IMR-90 (cell line): ENCODE measurements at regions not wholly inside any gene's neighbourhood (a gene's known extent, or its start where the extent isn't known, plus 50 kb on each side); places are given as distances from the start of the nearest gene placed in this dataset.

Experiments
- ATAC-seq: fragments of 200-7000 bp; cut with Tn5 transposase; 2 replicates; pipeline ENCODE4 v1.9.1; 2020; ENCODE audit warnings: low read depth, mild to moderate bottlenecking, moderate library complexity
- BruUV-seq: library from RNA; stranded (reverse); fragments of 400-500 nt; replicated peaks from 2 replicates; lab custom pipeline; 2021; lab: Mats Ljungman, UMichigan
- CTCF ChIA-PET: fragments of 300-600 bp; formaldehyde crosslinking; extraction: SDS; loops from one replicate; lab custom pipeline; 2021; ENCODE audit warnings: antibody characterized with exemption; lab: Yijun Ruan, JAX
- POLR2A ChIA-PET: fragments of 300-600 bp; sonication (Branson Sonifier 250); formaldehyde crosslinking; loops from one replicate; lab custom pipeline; 2022; ENCODE audit warnings: antibody characterized with exemption; ENCODE audit not compliant: unreplicated experiment; lab: Charles Lee
- DNase-seq: peaks from one replicate; pipeline ENCODE4 v3.0.0; 2013
- H2AFZ ChIP-seq: replicated peaks from 2 replicates; pipeline ENCODE3; 2013; ENCODE audit warnings: low read length, mild to moderate bottlenecking; ENCODE audit not compliant: poor library complexity
- H2AK5ac ChIP-seq: 2 replicates; pipeline ENCODE4 v1.6.1; 2013; ENCODE audit warnings: low read depth, low read length, inconsistent platforms
- H2AK9ac ChIP-seq: replicated peaks from 2 replicates; pipeline ENCODE3; 2013; ENCODE audit warnings: mild to moderate bottlenecking, low read depth, low read length, moderate library complexity; ENCODE audit not compliant: poor library complexity
- H2BK120ac ChIP-seq: 2 replicates; pipeline ENCODE4 v1.6.1; 2013; ENCODE audit warnings: low read depth, low read length, inconsistent platforms
- H2BK15ac ChIP-seq: 3 replicates; pipeline ENCODE4 v1.6.1; 2013; ENCODE audit warnings: low read depth, low read length, inconsistent platforms
- H2BK20ac ChIP-seq: 2 replicates; pipeline ENCODE4 v1.6.1; 2013; ENCODE audit warnings: low read depth, mild to moderate bottlenecking, inconsistent platforms, low read length, moderate library complexity
- H2BK5ac ChIP-seq: 2 replicates; pipeline ENCODE4 v1.6.1; 2013; ENCODE audit warnings: mild to moderate bottlenecking, low read depth, low read length, inconsistent platforms; ENCODE audit not compliant: poor library complexity, severe bottlenecking
- H3K14ac ChIP-seq: replicated peaks from 2 replicates; pipeline ENCODE4 v1.6.1; 2013; ENCODE audit warnings: low read depth, low read length, inconsistent platforms
- H3K18ac ChIP-seq: 2 replicates; pipeline ENCODE4 v1.6.1; 2013; ENCODE audit warnings: low read depth, low read length, control low read depth
- H3K23ac ChIP-seq: 2 replicates; pipeline ENCODE4 v1.6.1; 2013; ENCODE audit warnings: low read depth, low read length, inconsistent platforms
- H3K27ac ChIP-seq: 2 replicates; pipeline ENCODE4 v1.5.1; 2013; ENCODE audit warnings: mild to moderate bottlenecking, control low read depth, low read length; ENCODE audit not compliant: insufficient read depth
- H3K27me3 ChIP-seq: 2 replicates; pipeline ENCODE4 v1.6.1; 2013; ENCODE audit warnings: low read length; ENCODE audit not compliant: control insufficient read depth, insufficient read depth
- H3K36me3 ChIP-seq: 2 replicates; pipeline ENCODE4 v1.6.1; 2013; ENCODE audit warnings: low read length, mixed read lengths; ENCODE audit not compliant: control insufficient read depth, insufficient read depth
- H3K4ac ChIP-seq: 2 replicates; pipeline ENCODE4 v1.6.1; 2013; ENCODE audit warnings: low read depth, low read length, inconsistent platforms
- H3K4me1 ChIP-seq: 2 replicates; pipeline ENCODE4 v1.6.1; 2013; ENCODE audit warnings: low read length, mixed read lengths; ENCODE audit not compliant: control insufficient read depth, insufficient read depth
- H3K4me2 ChIP-seq: 2 replicates; pipeline ENCODE4 v1.6.1; 2013; ENCODE audit warnings: low read depth, mild to moderate bottlenecking, control low read depth, low read length, moderate library complexity
- H3K4me3 ChIP-seq: 2 replicates; pipeline ENCODE4 v1.5.1; 2013; ENCODE audit warnings: low read depth, mild to moderate bottlenecking, control low read depth, low read length, moderate library complexity; ENCODE audit not compliant: insufficient read depth
- H3K56ac ChIP-seq: 2 replicates; pipeline ENCODE4 v1.6.1; 2013; ENCODE audit warnings: low read length, inconsistent platforms; ENCODE audit not compliant: insufficient read depth; ENCODE audit errors: extremely low read depth
- H3K79me1 ChIP-seq, 2 experiments: 2 replicates each; pipeline ENCODE4 v1.6.1; 2013; ENCODE audit warnings: low read length in 2 of 2, inconsistent platforms in 1 of 2, low read depth in 1 of 2
- H3K9ac ChIP-seq: 2 replicates; pipeline ENCODE4 v1.6.1; 2013; ENCODE audit warnings: low read depth, low read length, control low read depth
- H3K9me1 ChIP-seq: 2 replicates; pipeline ENCODE4 v1.6.1; 2013; ENCODE audit warnings: low read length, inconsistent platforms; ENCODE audit not compliant: insufficient read depth
- H3K9me3 ChIP-seq: 2 replicates; pipeline ENCODE4 v1.6.1; 2013; ENCODE audit warnings: low read length; ENCODE audit not compliant: control insufficient read depth, insufficient read depth
- H4K20me1 ChIP-seq: 2 replicates; pipeline ENCODE4 v1.6.1; 2013; ENCODE audit warnings: low read length, inconsistent platforms; ENCODE audit not compliant: insufficient read depth
- H4K5ac ChIP-seq: 2 replicates; pipeline ENCODE4 v1.6.1; 2013; ENCODE audit warnings: mild to moderate bottlenecking, low read depth, low read length, control low read depth
- H4K8ac ChIP-seq, 2 experiments: 2 replicates each; pipeline ENCODE4 v1.6.1; 2013; ENCODE audit warnings: low read depth in 2 of 2, low read length in 2 of 2, control low read depth in 1 of 2, inconsistent platforms in 1 of 2
- H4K91ac ChIP-seq: 2 replicates; pipeline ENCODE4 v1.6.1; 2013; ENCODE audit warnings: low read depth, low read length, inconsistent platforms; ENCODE audit not compliant: insufficient read depth
- BHLHE40 ChIP-seq: fragments of 150-350 bp; IDR thresholded peaks from 2 replicates; pipeline ENCODE4 v1.6.1; 2016; ENCODE audit warnings: mild to moderate bottlenecking, low read depth, low read length
- CEBPB ChIP-seq: IDR thresholded peaks from 2 replicates; pipeline ENCODE4 v1.6.1; 2012; ENCODE audit warnings: low read depth, low read length, improper control_type of control experiment
- CHD1 ChIP-seq: IDR thresholded peaks from 2 replicates; pipeline ENCODE4 v1.6.1; 2012; ENCODE audit warnings: low read depth, low read length, improper control_type of control experiment
- CTCF ChIP-seq: conservative IDR thresholded peaks from 2 replicates; pipeline ENCODE4 v1.5.1; 2012; ENCODE audit warnings: mild to moderate bottlenecking, low read depth, low read length, improper control_type of control experiment
- ELK1 ChIP-seq: fragments of 150-350 bp; IDR thresholded peaks from 2 replicates; pipeline ENCODE4 v1.6.1; 2016; ENCODE audit warnings: low read depth, mild to moderate bottlenecking, low read length, moderate library complexity, borderline replicate concordance
- FOS ChIP-seq: fragments of 150-350 bp; IDR thresholded peaks from 2 replicates; pipeline ENCODE4 v1.6.1; 2016; ENCODE audit warnings: low read depth, low read length
- MAFK ChIP-seq: IDR thresholded peaks from 2 replicates; pipeline ENCODE4 v1.6.1; 2012; ENCODE audit warnings: low read depth, low read length, improper control_type of control experiment
- MAZ ChIP-seq: IDR thresholded peaks from 2 replicates; pipeline ENCODE4 v1.6.1; 2012; ENCODE audit warnings: low read depth, mild to moderate bottlenecking, low read length, improper control_type of control experiment, moderate library complexity, borderline replicate concordance
- MXI1 ChIP-seq: IDR thresholded peaks from 2 replicates; pipeline ENCODE4 v1.6.1; 2012; ENCODE audit warnings: low read depth, mild to moderate bottlenecking, low read length, moderate library complexity, borderline replicate concordance
- NFE2L2 ChIP-seq: fragments of 150-350 bp; IDR thresholded peaks from 2 replicates; pipeline ENCODE4 v1.6.1; 2016; ENCODE audit warnings: low read depth, mild to moderate bottlenecking, low read length
- POLR2A ChIP-seq: IDR thresholded peaks from 2 replicates; pipeline ENCODE4 v1.6.1; 2012; ENCODE audit warnings: mild to moderate bottlenecking, low read depth, low read length
- RAD21 ChIP-seq: IDR thresholded peaks from 2 replicates; pipeline ENCODE4 v1.6.1; 2012; ENCODE audit warnings: low read length, improper control_type of control experiment
- RCOR1 ChIP-seq: IDR thresholded peaks from 2 replicates; pipeline ENCODE4 v1.6.1; 2012; ENCODE audit warnings: mild to moderate bottlenecking, low read length, improper control_type of control experiment; ENCODE audit not compliant: insufficient replicate concordance
- RFX5 ChIP-seq: IDR thresholded peaks from 2 replicates; pipeline ENCODE4 v1.8.0; 2012; ENCODE audit warnings: low read depth, mild to moderate bottlenecking, low read length, moderate library complexity
- SMC3 ChIP-seq: fragments of 150-350 bp; IDR thresholded peaks from 2 replicates; pipeline ENCODE4 v1.6.1; 2016; ENCODE audit warnings: low read depth, mild to moderate bottlenecking, antibody characterized with exemption, low read length, moderate library complexity
- WGBS, 2 experiments: methylation state at CpG; one replicate each; pipeline versions ENCODE4 v1.1.5 to v1.1.7; 2013; ENCODE audit warnings: missing lambda C conversion rate in 2 of 2; ENCODE audit not compliant: insufficient read length in 1 of 2; ENCODE audit errors: extremely low coverage in 2 of 2; 5-methylcytosine and 5-hydroxymethylcytosine counted together
- dilution Hi-C: fragments of 300-500 bp; cut with HindIII; formaldehyde crosslinking; loops from one replicate; pipeline ENCODE4 v1.14.3; 2018; ENCODE audit warnings: low sequenced_read_pairs; ENCODE audit not compliant: unreplicated experiment
- in situ Hi-C: fragments of 300-500 bp; cut with MboI; formaldehyde crosslinking; loops from 3 replicates; pipeline ENCODE4 v1.14.3; 2019; ENCODE audit warnings: low sequenced_read_pairs, inconsistent platforms, mixed read lengths
- intact Hi-C: fragments of 100-400 bp; cut with micrococcal nuclease; formaldehyde crosslinking; loops from 2 replicates; pipeline ENCODE4 v1.10.0; 2022
- TF ChIP-seq, protein P1 (sequence below): fragments of 150-350 bp; IDR thresholded peaks from 2 replicates; pipeline ENCODE4 v1.6.1; 2017; ENCODE audit warnings: mild to moderate bottlenecking, antibody characterized with exemption, low read length, low read depth

DNA sequence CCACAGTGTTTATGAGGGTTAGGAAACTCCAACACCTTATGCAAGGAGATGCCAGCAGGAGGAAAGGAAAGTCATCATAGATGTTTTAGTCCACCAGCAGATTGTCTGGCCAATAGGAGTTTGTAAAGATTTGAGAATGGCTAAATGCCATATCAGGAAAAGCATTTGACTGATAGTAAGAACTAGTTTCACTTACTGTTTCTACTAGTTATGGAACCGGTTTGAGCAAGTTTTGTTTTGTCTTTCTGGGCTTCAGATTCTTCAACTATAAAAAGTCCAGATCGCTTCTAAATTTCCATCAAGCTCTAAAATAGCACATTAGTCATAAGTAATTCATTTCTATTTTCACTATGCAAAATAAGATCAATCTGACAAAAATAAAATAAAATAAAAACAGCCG is 254.8 kb upstream of the TMCO5A start:
- Histone ChIP-seq H3K14ac (no peak overlapping the region), H3K18ac (no peak overlapping the region), H2BK15ac (no peak overlapping the region), H3K36me3 (no peaks in the 10 kb centered on the region), H4K5ac (no peak overlapping the region), H3K9me3 (no peaks in the 10 kb centered on the region), H3K4ac (no peak overlapping the region), H2BK120ac (no peak overlapping the region), H4K8ac (no peak overlapping the region), H3K23ac (no peak overlapping the region), H2BK20ac (no peak overlapping the region), H3K4me2 (no peak overlapping the region), H3K27ac (no peak overlapping the region), H3K4me1 (no peaks in the 10 kb centered on the region), H2BK5ac (no peak overlapping the region), H3K9ac (no peak overlapping the region), H3K4me3 (no peak overlapping the region), H4K91ac (no peak overlapping the region), H3K79me1 (no peaks in the 10 kb centered on the region), H2AK5ac (no peak overlapping the region), H3K27me3 (no peaks in the 10 kb centered on the region), H2AFZ (no peak overlapping the region), H3K9me1 (no peaks in the 10 kb centered on the region), H4K20me1 (no peaks in the 10 kb centered on the region), H3K56ac (no peak overlapping the region), H2AK9ac (no peak overlapping the region)
- TF ChIP-seq CTCF (no peak), NFE2L2 (no peak), SMC3 (no peak), CEBPB (no peak), MAZ (no peak), FOS (no peak), ELK1 (no peak), MXI1 (no peak), MAFK (no peak), POLR2A (no peak), RCOR1 (no peak), RAD21 (no peak), BHLHE40 (no peak), CHD1 (no peak), RFX5 (no peak)
- TF ChIP-seq, protein P1, sequence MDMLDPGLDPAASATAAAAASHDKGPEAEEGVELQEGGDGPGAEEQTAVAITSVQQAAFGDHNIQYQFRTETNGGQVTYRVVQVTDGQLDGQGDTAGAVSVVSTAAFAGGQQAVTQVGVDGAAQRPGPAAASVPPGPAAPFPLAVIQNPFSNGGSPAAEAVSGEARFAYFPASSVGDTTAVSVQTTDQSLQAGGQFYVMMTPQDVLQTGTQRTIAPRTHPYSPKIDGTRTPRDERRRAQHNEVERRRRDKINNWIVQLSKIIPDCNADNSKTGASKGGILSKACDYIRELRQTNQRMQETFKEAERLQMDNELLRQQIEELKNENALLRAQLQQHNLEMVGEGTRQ: no peak
- WGBS, 2 experiments: no CpG with 5 or more reads among the region's 3 CpGs
- in situ Hi-C loops: no loop called here
- intact Hi-C loops: no loop called here
- dilution Hi-C loops: no loop called here
- ChIA-PET POLR2A (no interaction called here), CTCF (no interaction called here)
- no TSS peak for BruUV-seq
- DNase-seq (no peak), ATAC-seq (no peak)
